Left colon (tissue), 2 donors: ENCODE measurements at regions not wholly inside any gene's neighbourhood (a gene's known extent, or its start where the extent isn't known, plus 50 kb on each side); places are given as distances from the start of the nearest gene placed in this dataset.
"Not testable (repeated sequence)": the region's sequence is repeated elsewhere in the genome, so short reads cannot be mapped to it uniquely, and the experiment has no call there.

ENCODE experiments used
- ATAC-seq: fragments of 200-7000 bp; cut with Tn5 transposase; one replicate; pipeline ENCODE4 v1.9.1; 2020; ENCODE audit warnings: mild to moderate bottlenecking, moderate library complexity
- DNase-seq, 2 donors: peaks; one replicate each; pipeline ENCODE4 v3.0.0-alpha.2; 2020
- intact Hi-C, 2 donors: fragments of 100-400 bp; cut with DNase I in 1 of 2; cut with micrococcal nuclease in 1 of 2; formaldehyde crosslinking; loops; one replicate each; pipeline versions ENCODE4 v1.11.2 to v1.14.0; 2022; cut with DNase I, micrococcal nuclease
- donor health status: DM: no; HTN: no; CAD: no.
- donor health status: DM: yes; HTN: yes; CAD: no.

GRCh38 chr4:94131212-94131611 is 76.5 kb upstream of the SMARCAD1 start:
- ATAC-seq = no peak

GRCh38 chr4:94135701-94136100 is 72.0 kb upstream of the SMARCAD1 start:
- no peak for DNase-seq
- ATAC-seq = no peak
- intact Hi-C loops = no loop called here

More at GRCh38 chr4:94131212-94131611, 76.5 kb upstream of the SMARCAD1 start:
- intact Hi-C loops = no loop called here
- DNase-seq = no peak

- DNase-seq (no peak), ATAC-seq (no peak)
- intact Hi-C loops = no loop called here
Observed at GRCh38 chr4:94139931-94140612, 67.6 kb upstream of the SMARCAD1 start.

GRCh38 chr4:94141001-94141400 is 66.7 kb upstream of the SMARCAD1 start:
- DNase-seq = no peak
- ATAC-seq = no peak
- intact Hi-C loops = no loop called here

DNA sequence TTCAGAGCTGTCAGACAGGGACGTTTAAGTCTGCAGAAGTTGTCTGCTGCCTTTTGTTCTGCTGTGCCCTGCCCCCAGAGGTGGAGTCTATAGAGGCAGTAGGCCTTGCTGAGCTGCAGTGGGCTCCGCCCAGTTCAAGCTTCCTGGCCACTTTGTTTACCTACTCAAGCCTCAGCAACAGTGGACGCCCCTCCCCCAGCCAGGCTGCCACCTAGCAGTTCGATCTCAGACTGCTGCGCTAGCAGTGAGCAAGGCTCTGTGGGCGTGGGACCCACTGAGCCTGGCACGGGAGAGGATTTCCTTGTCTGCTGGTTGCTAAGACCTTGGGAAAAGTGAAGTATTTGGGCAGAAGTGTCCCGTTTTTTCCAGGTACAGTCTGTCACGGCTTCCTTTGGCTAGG is 59.6 kb upstream of the SMARCAD1 start:
- DNase-seq = peak; percentile 91 to 93
- ATAC-seq, intact Hi-C loops: not testable (repeated sequence)

GRCh38 chr4:94152466-94152865 is 55.2 kb upstream of the SMARCAD1 start:
- DNase-seq (no peak), ATAC-seq (no peak)
- intact Hi-C loops = no loop called here

DNA sequence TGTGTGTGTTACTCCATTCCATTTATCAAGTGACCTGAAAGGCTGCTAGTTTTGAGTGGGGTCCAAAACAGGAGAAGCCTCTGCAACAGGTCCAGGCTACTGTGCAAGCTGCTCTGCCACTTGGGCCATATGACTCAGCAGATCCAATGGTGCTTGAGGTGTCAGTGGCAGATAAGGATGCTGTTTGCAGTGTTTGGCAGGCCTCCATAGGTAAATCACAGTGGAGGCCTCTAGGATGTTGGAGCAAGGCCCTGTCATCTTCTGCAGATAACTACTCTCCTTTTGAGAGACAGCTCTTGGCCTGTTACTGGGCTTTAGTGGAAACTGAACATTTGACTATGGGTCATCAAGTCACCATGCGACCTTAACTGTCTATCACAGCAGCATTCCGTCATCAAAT is 52.3 kb upstream of the SMARCAD1 start:
- DNase-seq, intact Hi-C loops, ATAC-seq: not testable (repeated sequence)

GRCh38 chr4:94156826-94157225 is 50.8 kb upstream of the SMARCAD1 start:
- ATAC-seq (peak; percentile 48), DNase-seq (no peak)
- intact Hi-C loops = no loop called here
